ENCODE measurements at regions not wholly inside any gene's neighbourhood (a gene's known extent, or its start where the extent isn't known, plus 50 kb on each side); places are given as distances from the start of the nearest gene placed in this dataset.

- DNase-seq (ENCODE audit: low spot score), result peak; percentile 15
These were observed 126.1 kb downstream of the GDAP2 start for GRCh38 chr1:117803318-117803717.

- no peak for DNase-seq (ENCODE audit: low spot score)
These were observed 119.7 kb downstream of the GDAP2 start for GRCh38 chr1:117809764-117810163.

GRCh38 chr1:117810553-117810952 lies 118.9 kb downstream of the GDAP2 start:
- DNase-seq (ENCODE audit: low spot score), result peak; percentile 66

GRCh38 chr1:117812869-117813511 lies 116.4 kb downstream of the GDAP2 start:
- peak; percentile 59 for DNase-seq (ENCODE audit: low spot score)

Data from AG08395 (cell line).